Anterior cingulate cortex (tissue), 58 donors: ENCODE measurements at regions not wholly inside any gene's neighbourhood (a gene's known extent, or its start where the extent isn't known, plus 50 kb on each side); places are given as distances from the start of the nearest gene placed in this dataset.

Source experiments
- DNase-seq, 58 donors: peaks; one replicate each; lab custom pipeline; 2025; lab: John Stamatoyannopoulos, UW

DNA sequence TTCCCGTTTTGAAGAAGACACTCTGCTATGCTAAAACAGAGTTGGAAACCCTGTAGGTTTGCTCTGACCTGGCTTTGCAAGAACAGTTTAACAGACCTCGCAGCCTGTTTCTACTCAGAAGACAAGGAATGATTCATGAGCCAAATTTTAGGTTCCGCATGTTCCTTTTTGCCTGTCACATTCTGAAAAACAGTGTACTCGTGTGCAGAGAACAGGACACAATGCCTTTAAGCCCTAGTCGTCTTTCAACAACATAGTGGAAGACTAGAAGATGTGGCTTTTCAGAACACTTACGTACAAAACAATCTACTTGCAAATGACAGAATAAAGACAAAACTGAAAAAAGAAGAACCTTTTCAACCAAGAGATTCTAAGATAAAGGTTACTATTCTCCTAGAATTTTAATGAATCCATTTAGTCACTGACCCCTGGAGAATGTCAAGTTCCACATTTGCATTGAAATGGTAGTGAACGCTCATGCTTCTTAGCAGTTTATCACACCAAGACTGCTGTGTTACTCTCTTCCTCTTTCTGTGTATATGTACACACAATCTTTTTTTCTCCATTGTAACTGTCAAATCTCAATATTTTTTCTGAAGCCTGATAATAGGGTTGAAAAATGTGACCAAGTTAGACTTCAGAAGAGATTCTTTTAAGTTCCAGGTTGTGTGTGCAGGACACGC lies 220.7 kb upstream of the NRSN1 start:
- DNase-seq, result no peak

DNA sequence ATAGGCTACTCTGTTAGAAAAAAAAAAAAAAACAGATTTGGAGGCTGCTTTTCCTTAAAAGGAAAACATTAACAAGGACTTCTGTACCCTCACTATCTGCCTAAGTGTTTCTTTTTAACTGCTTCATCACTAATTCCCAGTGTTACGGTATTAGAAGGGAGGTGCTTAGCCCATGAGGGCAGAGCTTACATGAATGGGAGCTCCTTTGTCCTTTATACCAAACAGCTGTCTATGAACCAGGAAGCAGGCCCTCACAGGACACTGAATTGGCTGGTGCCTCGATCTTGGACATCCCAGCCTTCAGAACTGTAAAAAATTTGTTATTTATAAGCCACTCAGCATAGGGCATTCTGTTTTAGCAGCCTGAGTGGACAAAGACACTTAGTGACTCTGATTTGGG lies 215.6 kb upstream of the NRSN1 start:
- no peak for DNase-seq

DNA sequence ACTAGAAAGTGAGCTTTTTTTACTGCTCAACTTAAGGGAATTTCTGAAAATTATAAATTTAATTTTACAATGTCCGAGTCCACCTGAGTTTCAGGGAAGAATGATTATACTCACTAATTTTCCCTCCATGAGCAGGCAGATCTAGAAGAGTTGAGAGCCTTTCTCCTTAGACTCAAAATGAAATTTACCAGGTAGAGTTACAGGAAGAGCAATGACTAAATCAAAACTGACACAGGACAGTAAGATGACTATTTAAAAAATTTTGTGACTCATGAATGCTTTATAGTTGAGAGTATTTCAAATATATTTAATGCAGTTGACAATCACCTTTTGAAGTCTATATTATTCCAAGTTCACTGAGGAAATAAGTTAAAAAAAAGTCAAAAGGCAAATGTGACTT lies 198.1 kb upstream of the NRSN1 start:
- DNase-seq, result no peak

DNA sequence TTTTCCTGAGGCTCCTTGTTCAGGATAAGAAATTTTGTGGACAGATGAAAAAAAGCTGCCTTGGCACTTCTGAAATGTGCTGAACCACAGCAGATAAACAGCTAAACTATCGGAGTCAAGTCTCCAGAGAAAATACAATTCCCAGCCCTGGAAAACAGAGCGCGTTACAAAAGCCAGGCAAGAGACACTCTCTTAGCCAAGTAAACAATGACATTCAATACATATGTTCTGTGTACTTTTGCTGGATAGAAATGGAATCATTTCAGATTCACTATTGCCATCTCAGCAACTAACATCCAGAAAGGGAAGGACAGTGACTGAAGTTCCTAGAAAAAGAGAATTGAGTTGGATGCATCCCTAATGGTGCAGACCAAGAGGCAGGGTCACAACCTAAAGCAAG lies 196.8 kb upstream of the NRSN1 start:
- DNase-seq, result no peak

DNA sequence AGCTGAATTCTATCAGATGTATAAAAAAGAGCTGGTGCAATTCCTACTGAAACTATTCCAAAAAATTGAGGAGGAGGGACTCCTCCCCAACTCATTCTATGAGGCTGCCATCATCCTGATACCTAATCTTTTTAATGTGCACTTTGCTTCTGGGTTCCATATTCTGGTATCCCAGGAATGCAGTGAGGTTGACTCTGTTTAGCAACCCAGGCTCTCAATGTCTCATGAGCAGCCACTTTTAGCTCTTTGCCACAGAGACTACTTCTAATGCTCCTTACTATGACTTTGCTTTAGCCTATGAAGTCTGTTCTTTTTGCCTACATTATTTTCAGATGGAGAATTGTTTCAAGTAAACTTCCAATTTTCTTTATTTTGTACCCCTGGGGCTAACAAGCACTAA lies 185.5 kb upstream of the NRSN1 start:
- DNase-seq, result no peak

DNA sequence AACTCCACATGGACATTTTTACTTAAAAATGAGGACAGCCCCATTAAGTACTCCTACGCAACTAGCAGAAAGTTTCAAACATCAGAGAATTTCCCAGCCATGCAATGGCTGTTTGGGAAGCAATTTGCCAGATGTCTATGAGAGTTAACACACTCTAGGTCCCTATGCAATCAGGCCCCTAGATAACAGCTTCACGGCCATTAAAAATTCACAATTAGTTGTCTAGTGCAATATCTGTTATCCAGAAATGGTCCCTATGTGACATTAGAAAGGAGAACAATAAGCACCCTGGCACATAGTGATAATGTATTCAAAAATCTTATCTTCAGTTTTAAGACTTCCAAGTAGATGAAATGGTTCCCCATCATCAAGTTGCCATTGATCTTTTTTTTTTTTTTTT lies 174.3 kb upstream of the NRSN1 start:
- DNase-seq, result no peak

DNA sequence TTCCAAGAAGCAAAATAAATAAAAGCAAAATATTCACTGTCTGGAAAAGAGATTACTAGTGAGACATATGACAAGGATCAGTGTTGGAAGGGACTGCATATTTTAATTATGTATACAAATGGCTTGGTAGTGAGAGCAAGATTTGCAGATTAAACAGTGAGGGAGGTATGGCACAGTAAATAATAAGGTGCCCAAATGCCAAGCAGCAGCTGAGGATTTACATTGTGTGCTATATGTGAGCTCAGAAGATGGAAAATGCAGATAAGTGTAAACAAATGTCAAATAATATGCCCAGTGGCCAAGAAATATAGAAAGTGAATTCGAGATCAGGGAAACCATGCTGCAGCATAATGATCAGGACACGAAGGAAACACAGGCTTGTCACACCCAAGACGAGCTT lies 173.8 kb upstream of the NRSN1 start:
- DNase-seq, result no peak

DNA sequence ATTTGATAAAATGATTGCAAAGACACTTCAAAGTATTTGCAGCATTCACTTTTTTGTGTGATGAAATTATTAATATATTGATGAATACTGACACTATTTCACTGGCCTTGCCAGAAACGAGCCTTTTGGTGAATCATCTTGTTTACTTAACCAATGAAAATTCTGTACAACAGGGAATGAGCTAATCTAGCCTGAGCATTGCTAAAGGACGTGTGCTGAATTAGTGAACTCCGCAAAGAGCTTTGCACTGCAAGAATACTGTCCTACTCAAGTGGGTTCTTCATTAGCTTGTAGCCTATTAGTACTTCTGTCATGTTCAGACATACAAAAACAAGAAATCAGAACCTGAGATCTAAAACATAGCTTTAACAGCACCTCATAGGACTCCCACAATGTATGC lies 172.0 kb upstream of the NRSN1 start:
- no peak for DNase-seq

DNA sequence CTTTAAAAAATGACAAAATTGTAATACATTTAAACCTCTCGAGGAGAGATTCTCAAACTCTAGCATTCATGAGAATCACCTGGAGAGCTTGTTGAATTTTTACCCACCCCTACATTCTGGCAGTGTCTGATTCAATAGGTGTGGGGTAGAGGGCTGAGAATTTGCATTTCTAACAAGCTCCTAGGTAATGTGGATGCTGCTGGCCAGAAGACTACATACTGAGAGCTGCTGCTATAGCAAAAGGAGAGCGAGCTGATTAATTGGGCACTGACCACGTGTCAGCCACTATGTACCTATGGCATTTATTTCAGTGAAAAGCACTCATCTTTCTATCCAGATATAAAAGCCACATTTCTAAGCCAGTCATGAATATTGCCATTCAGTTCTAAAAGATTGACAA lies 169.0 kb upstream of the NRSN1 start:
- DNase-seq, result no peak

DNA sequence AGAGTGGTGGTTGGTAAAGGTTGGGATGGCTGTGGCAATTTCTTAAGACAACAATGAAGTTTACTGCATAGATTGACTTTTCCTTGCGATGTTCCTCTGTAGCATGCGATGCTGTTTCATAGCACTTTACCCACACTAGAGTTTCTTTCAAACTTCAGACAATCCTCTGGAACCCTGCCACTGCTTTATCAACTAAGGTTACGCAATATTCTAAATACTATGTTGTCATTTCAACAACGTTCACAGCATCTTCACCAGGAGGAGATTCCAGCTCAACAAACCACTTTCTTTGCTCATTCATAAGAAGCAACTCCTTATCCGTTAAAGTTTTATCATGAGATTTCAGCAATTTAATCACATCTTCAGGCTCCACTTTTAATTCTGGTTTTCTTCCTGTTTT lies 161.2 kb upstream of the NRSN1 start:
- no peak for DNase-seq

DNA sequence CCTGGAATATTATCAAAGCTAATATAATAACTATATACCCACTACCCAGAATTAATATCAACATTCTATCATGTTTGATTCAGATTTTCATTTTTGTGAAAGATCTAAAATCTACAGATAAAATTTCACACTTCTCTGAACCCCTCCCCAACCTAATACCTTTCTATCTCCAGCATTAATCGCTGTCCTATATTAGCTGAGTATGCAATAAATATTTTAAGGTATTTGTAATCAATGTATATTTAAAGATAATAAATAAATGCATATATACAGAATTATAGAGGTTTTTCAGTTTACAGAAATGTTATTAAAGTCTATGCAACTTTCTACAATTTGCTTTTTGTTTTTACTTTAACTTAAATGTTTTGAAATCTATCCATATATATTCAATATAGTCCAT lies 156.7 kb upstream of the NRSN1 start:
- no peak for DNase-seq

DNA sequence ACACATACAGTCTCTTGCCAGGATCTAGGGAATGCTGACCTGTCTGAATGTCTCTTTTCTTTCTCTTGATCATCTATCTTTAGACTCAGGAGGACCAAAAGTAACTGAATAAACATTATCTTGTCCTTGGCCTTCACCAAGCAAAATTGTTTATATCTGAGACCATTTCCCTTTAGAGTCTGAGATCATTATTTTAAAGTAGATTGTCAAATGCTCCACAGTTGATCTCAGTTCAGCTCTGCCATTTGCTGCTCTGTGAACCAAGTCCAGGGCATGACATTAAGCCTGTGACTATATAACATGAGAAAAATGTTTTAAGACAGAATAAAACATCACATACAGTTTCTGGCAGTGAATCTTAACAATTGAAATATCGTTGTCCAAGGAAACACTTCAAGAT lies 148.3 kb upstream of the NRSN1 start:
- no peak for DNase-seq

DNA sequence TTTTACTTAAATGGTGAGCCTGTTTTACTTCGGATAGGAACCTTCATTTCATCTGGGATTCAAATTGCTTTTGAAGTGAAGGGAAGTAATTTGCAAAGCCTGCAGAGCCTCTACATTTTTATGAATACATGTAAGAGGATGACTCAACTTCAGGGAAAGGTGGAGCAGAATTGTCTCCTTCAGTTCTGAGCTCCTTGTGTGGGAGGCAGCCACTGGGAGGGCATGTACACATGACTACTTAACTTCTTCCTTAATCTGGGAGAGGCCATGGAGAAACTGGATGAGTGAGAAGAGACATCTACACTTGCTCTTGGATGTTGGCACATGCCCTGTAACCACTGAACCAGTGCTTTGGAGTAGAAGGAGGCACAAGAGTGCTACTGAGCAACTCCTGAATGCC lies 145.1 kb upstream of the NRSN1 start:
- no peak for DNase-seq

DNA sequence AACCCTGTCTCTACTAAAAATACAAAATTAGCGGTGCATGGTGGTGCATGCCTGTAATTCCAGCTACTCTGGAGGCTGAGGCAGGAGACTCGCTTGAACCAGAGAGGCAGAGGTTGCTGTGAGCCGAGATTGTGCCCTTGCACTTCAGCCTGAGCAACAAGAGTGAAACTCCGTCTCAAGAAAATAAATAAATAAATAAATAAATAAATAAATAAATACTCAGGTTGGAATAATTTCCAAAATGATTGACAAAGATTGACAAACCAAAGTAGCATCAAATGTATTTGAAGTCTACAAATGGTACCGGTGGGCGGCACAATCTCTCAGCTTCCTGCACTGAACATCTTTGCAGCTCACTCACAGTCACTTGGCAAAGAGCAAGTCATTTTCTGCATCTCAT lies 144.1 kb upstream of the NRSN1 start:
- no peak for DNase-seq

DNA sequence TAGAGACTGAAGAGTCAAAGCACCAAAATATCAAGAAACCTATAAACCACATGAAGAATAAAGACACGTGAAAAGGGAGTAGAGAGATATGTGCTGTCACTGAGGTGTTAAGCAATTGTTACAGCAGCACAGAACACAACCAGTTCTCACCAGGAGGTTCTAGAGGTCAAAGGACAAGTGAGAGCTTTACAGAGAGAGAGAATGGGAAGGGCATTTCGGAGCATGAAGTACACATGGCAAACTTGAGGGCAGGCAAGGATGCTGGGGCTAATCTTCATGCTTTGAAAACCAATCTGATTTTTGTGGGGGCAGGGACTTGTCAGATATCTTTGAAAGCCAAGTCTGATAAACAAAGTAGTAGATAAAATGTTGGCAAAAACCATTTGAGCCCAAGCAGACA lies 142.3 kb upstream of the NRSN1 start:
- DNase-seq, result no peak

DNA sequence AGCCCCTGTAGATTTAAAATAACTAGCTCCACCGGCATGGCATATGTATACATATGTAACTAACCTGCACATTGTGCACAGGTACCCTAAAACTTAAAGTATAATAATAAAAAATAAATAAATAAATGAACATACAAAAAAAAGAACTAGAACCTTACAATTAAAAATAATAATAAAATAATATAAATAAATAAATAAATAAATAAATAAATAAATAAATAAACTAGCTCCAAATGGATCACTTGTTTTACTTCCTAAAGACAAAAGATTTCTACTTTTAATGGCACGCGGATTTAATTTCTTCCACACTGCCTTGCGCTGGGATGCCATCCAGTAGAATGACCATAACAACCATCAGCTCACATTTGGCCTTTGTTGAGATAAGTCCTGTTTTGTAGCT lies 141.0 kb upstream of the NRSN1 start:
- DNase-seq, result no peak

DNA sequence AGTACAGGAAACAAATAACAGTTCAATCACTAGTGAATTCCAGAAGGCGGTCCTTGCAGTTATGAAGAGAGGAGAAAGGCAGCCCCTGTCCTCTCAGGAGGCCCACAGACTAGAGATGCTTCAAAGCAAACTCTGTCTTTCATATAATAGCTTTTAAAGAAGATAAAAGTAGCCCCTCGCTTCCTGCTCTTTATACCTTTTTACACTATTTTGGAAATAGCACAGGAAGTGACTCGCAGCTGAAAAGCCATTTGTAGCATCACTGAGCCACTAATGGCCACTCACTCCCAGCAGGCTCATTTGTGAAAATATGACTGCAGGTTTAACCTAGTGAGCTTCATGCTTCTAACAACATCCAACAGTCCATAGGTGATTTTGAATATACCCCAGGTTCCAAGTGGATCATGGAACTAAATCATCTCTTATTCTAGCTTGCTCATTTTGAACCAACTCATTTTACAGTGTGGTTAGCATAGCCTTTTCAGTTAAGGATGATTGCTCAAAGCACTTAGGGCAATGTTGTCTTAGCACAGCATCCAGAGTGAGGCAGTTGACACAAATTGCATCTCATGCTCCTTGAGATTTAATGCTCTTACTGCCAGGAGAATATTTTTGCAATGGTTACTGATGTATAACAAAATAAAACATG lies 136.0 kb upstream of the NRSN1 start:
- DNase-seq, result no peak

DNA sequence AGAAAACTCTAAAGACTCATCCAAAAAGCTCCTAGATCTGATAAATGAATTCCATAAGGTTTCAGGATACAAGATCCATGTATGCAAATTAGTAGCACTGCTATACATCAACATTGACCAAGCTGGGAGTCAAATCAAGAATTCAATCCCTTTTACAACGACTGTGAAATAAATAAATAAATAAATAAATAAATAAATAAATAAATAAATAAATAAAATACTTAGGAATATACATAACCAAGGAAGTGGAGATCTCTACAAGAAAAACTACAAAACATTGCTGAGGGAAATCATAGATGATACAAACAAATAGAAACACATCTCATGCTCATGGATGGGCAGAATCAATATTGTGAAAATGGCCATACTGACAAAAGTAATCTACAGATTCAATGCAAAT lies 132.0 kb upstream of the NRSN1 start:
- DNase-seq, result no peak

DNA sequence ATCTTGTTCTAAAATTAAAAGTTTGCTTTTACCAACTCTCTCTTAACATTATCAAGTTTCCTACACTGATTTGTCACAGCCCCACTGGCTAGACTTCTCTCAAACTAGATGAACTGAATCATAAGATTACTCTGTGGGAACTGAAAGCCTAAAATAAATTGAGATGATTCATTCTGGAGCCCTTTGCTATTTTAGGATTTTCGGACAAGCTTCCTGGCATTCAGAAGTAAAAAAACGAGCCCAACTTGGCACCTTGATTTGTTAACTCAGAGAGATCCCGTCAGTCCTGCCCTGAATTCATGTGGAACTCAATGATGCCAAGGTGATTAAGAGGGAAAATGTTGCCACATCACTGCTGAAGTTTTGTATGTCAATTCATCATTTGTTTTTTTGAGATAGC lies 122.0 kb upstream of the NRSN1 start:
- DNase-seq, result peak in 4 of 58 donors; percentile 4 to 55 (median 9)

DNA sequence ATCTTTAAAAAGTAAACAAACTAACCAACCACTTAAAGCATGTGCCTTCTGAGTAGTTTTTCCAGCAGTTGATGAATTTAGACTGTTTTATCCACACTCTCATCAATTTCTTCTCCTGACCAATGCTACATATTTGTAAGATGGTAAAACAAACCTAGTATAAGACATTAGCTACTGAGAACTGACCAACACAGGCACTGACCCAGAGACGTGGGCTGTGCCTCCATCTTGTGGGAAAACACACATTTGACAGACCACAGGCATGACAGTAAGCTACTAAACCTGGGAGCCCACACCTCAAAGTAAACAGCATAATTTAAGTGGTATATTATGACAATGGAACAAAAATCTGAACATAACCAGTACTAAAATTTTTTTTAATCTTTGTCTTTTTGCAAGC lies 121.4 kb upstream of the NRSN1 start:
- no peak for DNase-seq

DNA sequence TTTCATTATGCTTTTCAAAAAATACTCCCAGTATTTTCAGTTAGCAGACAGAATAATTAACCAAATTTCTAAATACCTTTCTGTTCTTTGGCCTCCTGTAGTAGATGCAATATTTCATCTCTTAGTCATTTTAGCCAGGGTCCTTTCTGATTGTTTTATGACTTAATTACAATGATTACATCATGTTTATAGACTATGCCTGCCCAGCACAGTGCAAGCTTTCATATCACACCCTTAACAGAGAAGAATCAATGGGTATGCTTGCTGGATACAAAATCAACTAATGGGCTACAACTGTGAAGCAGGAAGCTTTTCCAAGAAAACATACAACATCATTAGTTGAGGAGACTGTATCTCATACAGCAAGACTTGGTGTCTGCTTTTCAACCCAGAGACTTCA lies 119.8 kb upstream of the NRSN1 start:
- DNase-seq, result no peak

DNA sequence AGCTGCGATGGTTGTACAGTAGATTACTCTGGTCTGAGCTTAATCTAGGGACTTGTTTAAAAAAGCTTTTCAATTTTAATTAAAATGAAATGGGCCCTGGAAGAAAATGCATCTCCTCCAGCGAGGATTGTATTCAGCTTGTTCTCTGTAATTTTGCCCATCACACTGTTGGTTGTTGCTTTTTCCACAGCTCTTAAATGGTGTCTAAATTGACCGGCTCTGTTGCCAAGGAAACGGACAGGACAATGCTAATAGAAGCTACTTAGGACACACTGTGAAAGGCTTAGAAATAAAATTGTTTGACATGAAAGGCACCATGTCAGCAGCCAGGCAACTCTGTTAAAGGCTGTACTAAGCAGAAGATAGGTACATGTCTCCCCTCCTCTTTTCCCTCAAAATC lies 116.7 kb upstream of the NRSN1 start:
- peak in 6 of 58 donors; percentile 3 to 18 (median 6) for DNase-seq

DNA sequence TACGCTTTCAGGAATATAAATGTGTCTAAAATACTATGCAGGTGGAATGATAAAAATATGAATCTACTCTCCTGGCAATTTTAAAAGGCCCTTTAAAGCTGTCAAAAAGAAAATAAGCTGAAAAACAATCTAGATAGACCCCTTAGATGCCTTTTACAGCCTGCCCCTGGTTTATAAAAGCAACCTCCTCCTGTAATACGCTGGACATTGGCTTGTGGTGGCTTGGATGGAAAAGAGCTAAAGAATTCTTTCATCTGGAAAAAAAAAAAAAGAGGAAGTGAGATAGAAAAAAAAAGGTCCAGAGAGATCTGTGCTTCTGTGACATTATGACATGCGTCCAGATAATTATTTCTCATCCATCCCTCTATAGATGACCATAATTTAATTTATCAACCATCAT lies 115.9 kb upstream of the NRSN1 start:
- DNase-seq, result no peak
